ENCODE measurements at regions not wholly inside any gene's neighbourhood (a gene's known extent, or its start where the extent isn't known, plus 50 kb on each side); places are given as distances from the start of the nearest gene placed in this dataset.

GRCh38 chr2:83640506-83640905, 818.6 kb downstream of the SUCLG1 start:
- Histone ChIP-seq H3K27ac (ENCODE audit: low read depth in 1 of 2, low read length in 2 of 2) (no peak overlapping the region), H3K4me3 (ENCODE audit: low read length) (no peak overlapping the region), H3K36me3 (ENCODE audit: insufficient read depth, low read length) (no peaks in the 10 kb centered on the region), H3K9me3 (ENCODE audit: control insufficient read depth in 1 of 2, insufficient read depth in 1 of 2, low read length in 2 of 2) (no peaks in the 10 kb centered on the region), H3K27me3 (ENCODE audit: control insufficient read depth in 1 of 2, insufficient read depth in 2 of 2, low read length in 2 of 2) (no peaks in the 10 kb centered on the region), H3K4me1 (ENCODE audit: insufficient read depth, low read length) (no peaks in the 10 kb centered on the region)
- ATAC-seq (ENCODE audit: poor library complexity) (no peak), DNase-seq (no peak)
- CTCF ChIA-PET, result no interaction called here
- Mint-ChIP-seq H3K4me1 (ENCODE audit: low read depth) (no peaks in the 10 kb centered on the region), H3K9me3 (no peaks in the 10 kb centered on the region), H3K27me3 (no peaks in the 10 kb centered on the region), H3K27ac (no peak overlapping the region), H3K36me3 (ENCODE audit: low read depth) (no peaks in the 10 kb centered on the region), H3K4me3 (no peak overlapping the region)
- intact Hi-C loops (cut with DNase I, micrococcal nuclease), result no loop called here
- POLR2A ChIA-PET, result no interaction called here
- TF ChIP-seq CTCF (IDR thresholded peaks at IDR 0.05), result no peak

GRCh38 chr2:83633423-83633822, 825.7 kb downstream of the SUCLG1 start:
- CTCF ChIA-PET, result no interaction called here
- intact Hi-C loops (cut with DNase I, micrococcal nuclease), result no loop called here
- POLR2A ChIA-PET, result no interaction called here

GRCh38 chr2:83630351-83630750, 828.7 kb downstream of the SUCLG1 start:
- no peaks in the 10 kb centered on the region for H3K4me1 Mint-ChIP-seq (ENCODE audit: low read depth)
- H3K27me3 Mint-ChIP-seq, result no peaks in the 10 kb centered on the region
- H3K27ac Mint-ChIP-seq, result no peak overlapping the region
- TF ChIP-seq CTCF (IDR thresholded peaks at IDR 0.05), result no peak
- peaks cover 2% of the 10 kb centered on the region for H3K9me3 Mint-ChIP-seq
- H3K36me3 Mint-ChIP-seq (ENCODE audit: low read depth), result no peaks in the 10 kb centered on the region
- H3K4me3 ChIP-seq (ENCODE audit: low read length), result no peak overlapping the region
- no peak overlapping the region for H3K27ac ChIP-seq (ENCODE audit: low read depth in 1 of 2, low read length in 2 of 2)
- ATAC-seq (ENCODE audit: poor library complexity) (no peak), DNase-seq (no peak)
- intact Hi-C loops (cut with DNase I, micrococcal nuclease), result no loop called here
- no peaks in the 10 kb centered on the region for H3K9me3 ChIP-seq (ENCODE audit: control insufficient read depth in 1 of 2, insufficient read depth in 1 of 2, low read length in 2 of 2)
- H3K4me1 ChIP-seq (ENCODE audit: insufficient read depth, low read length), result no peaks in the 10 kb centered on the region
- ChIA-PET POLR2A (no interaction called here), CTCF (no interaction called here)
- H3K36me3 ChIP-seq (ENCODE audit: insufficient read depth, low read length), result no peaks in the 10 kb centered on the region
- no peaks in the 10 kb centered on the region for H3K27me3 ChIP-seq (ENCODE audit: control insufficient read depth in 1 of 2, insufficient read depth in 2 of 2, low read length in 2 of 2)
- H3K4me3 Mint-ChIP-seq, result no peak overlapping the region

More at GRCh38 chr2:83633423-83633822, 825.7 kb downstream of the SUCLG1 start:
- H3K27ac ChIP-seq (ENCODE audit: low read depth in 1 of 2, low read length in 2 of 2), result no peak overlapping the region
- TF ChIP-seq CTCF (IDR thresholded peaks at IDR 0.05), result no peak
- H3K27me3 ChIP-seq (ENCODE audit: control insufficient read depth in 1 of 2, insufficient read depth in 2 of 2, low read length in 2 of 2), result no peaks in the 10 kb centered on the region
- Mint-ChIP-seq H3K27me3 (no peaks in the 10 kb centered on the region), H3K36me3 (ENCODE audit: low read depth) (no peaks in the 10 kb centered on the region), H3K27ac (no peak overlapping the region), H3K4me1 (ENCODE audit: low read depth) (no peaks in the 10 kb centered on the region), H3K4me3 (no peak overlapping the region), H3K9me3 (peaks cover 2% of the 10 kb centered on the region)
- no peak for ATAC-seq (ENCODE audit: poor library complexity)
- H3K36me3 ChIP-seq (ENCODE audit: insufficient read depth, low read length), result no peaks in the 10 kb centered on the region
- no peak for DNase-seq
- no peaks in the 10 kb centered on the region for H3K9me3 ChIP-seq (ENCODE audit: control insufficient read depth in 1 of 2, insufficient read depth in 1 of 2, low read length in 2 of 2)
- H3K4me1 ChIP-seq (ENCODE audit: insufficient read depth, low read length), result no peaks in the 10 kb centered on the region
- H3K4me3 ChIP-seq (ENCODE audit: low read length), result no peak overlapping the region
